Lower lobe of right lung (tissue), 2 donors: ENCODE measurements at regions not wholly inside any gene's neighbourhood (a gene's known extent, or its start where the extent isn't known, plus 50 kb on each side); places are given as distances from the start of the nearest gene placed in this dataset.

Source experiments
- ATAC-seq, 2 donors: fragments of 200-7000 bp; cut with Tn5 transposase; one replicate each; pipeline ENCODE4 v1.9.1; 2020 to 2022; ENCODE audit warnings: mild to moderate bottlenecking in 2 of 2, moderate library complexity in 2 of 2
- DNase-seq: peaks from one replicate; pipeline ENCODE4 v3.0.0-alpha.2; 2020
- H3K27ac ChIP-seq: fragments of 200-600 bp; one replicate; pipeline ENCODE4 v1.8.0; 2022
- H3K27me3 ChIP-seq: fragments of 200-600 bp; one replicate; pipeline ENCODE4 v1.8.0; 2022; ENCODE audit warnings: low read depth
- H3K36me3 ChIP-seq: fragments of 200-600 bp; one replicate; pipeline ENCODE4 v1.8.0; 2022; ENCODE audit warnings: mild to moderate bottlenecking
- H3K4me1 ChIP-seq: fragments of 200-600 bp; one replicate; pipeline ENCODE4 v1.8.0; 2022
- H3K4me3 ChIP-seq: fragments of 200-600 bp; one replicate; pipeline ENCODE4 v1.8.0; 2022; ENCODE audit warnings: mild to moderate bottlenecking
- H3K9me3 ChIP-seq: fragments of 200-600 bp; one replicate; pipeline ENCODE4 v1.8.0; 2022
- intact Hi-C: fragments of 100-400 bp; cut with DNase I; formaldehyde crosslinking; loops from one replicate; pipeline ENCODE4 v1.11.0; 2022
- TF ChIP-seq, protein P1 (sequence below): fragments of 200-600 bp; IDR thresholded peaks from one replicate; pipeline ENCODE4 v1.8.0; 2022; ENCODE audit warnings: antibody characterized with exemption, mild to moderate bottlenecking
- donor health status: DM: no; HTN: yes; CAD: no; lungs with severe emphysema.

DNA sequence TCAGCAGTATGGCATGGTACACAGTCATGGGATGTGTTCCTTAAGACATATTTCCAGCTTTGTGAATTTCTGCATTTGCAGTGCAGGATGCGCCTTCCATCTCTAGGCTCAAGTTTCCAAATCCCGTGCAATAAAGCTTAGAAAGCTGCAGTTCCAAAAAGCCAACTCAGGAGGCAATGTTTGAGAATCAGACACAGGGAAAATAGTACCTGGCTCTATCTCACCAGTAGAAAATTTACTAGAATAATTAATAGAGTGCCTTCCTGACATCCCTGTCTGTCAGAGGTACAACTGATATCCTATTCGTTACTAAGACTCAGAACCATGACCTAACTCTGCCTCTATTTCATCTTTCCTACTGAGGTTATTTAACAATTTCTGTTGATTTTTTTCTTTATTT is 1333.0 kb downstream of the PCDH19 start:
- Histone ChIP-seq H3K4me3 (no peak overlapping the region), H3K36me3 (no peaks in the 10 kb centered on the region), H3K27ac (no peak overlapping the region), H3K9me3 (no peaks in the 10 kb centered on the region), H3K27me3 (no peaks in the 10 kb centered on the region), H3K4me1 (no peaks in the 10 kb centered on the region)
- TF ChIP-seq, protein P1, sequence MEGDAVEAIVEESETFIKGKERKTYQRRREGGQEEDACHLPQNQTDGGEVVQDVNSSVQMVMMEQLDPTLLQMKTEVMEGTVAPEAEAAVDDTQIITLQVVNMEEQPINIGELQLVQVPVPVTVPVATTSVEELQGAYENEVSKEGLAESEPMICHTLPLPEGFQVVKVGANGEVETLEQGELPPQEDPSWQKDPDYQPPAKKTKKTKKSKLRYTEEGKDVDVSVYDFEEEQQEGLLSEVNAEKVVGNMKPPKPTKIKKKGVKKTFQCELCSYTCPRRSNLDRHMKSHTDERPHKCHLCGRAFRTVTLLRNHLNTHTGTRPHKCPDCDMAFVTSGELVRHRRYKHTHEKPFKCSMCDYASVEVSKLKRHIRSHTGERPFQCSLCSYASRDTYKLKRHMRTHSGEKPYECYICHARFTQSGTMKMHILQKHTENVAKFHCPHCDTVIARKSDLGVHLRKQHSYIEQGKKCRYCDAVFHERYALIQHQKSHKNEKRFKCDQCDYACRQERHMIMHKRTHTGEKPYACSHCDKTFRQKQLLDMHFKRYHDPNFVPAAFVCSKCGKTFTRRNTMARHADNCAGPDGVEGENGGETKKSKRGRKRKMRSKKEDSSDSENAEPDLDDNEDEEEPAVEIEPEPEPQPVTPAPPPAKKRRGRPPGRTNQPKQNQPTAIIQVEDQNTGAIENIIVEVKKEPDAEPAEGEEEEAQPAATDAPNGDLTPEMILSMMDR, result no peak
- DNase-seq (no peak), ATAC-seq (no peak)
- intact Hi-C loops, result no loop called here

DNA sequence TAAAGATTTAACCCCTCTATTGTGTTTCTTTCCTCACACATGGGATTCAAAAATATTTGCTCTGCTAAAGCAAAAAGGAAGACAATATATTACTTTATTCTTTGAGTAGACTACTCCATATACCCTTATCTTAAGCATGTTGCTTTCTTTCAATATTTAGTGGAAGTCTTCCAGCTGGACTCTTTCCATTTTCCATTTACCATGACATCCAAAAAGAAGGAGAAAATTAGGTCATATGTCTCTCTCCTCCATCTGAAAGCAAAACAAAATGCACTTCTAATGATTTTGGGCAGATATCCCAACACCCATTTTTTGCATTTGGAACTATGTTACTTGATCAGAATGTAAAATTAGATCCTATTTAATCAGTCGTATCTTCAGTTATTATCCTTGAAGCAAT is 1336.5 kb downstream of the PCDH19 start:
- ATAC-seq (no peak), DNase-seq (no peak)
- Histone ChIP-seq H3K36me3 (no peaks in the 10 kb centered on the region), H3K27me3 (no peaks in the 10 kb centered on the region), H3K27ac (no peak overlapping the region), H3K4me3 (no peak overlapping the region), H3K4me1 (no peaks in the 10 kb centered on the region), H3K9me3 (no peaks in the 10 kb centered on the region)
- intact Hi-C loops, result no loop called here
- TF ChIP-seq, protein P1, result no peak

DNA sequence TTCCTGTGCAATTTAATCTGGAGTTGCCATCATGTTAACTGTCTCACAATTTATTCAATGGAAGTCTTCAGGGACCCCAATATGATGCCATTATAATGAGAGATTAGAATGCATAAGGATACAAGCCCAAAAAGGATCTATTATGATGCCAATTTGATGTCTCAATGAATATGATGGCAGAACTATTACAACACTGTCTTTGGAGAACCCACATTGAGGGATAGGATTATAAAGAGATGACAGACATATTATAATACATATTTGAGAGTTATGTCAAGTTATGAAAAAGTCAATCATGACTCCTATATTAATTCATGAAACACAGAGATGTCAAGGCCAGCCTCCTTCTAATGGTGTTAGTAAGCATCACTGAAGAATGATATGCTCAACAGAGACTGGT is 1358.4 kb downstream of the PCDH19 start:
- no peaks in the 10 kb centered on the region for H3K9me3 ChIP-seq
- DNase-seq (no peak), ATAC-seq (no peak)
- intact Hi-C loops, result no loop called here
- H3K36me3 ChIP-seq, result no peaks in the 10 kb centered on the region
- TF ChIP-seq, protein P1, result no peak
- H3K4me1 ChIP-seq, result no peaks in the 10 kb centered on the region
- no peak overlapping the region for H3K4me3 ChIP-seq
- no peak overlapping the region for H3K27ac ChIP-seq
- no peaks in the 10 kb centered on the region for H3K27me3 ChIP-seq

DNA sequence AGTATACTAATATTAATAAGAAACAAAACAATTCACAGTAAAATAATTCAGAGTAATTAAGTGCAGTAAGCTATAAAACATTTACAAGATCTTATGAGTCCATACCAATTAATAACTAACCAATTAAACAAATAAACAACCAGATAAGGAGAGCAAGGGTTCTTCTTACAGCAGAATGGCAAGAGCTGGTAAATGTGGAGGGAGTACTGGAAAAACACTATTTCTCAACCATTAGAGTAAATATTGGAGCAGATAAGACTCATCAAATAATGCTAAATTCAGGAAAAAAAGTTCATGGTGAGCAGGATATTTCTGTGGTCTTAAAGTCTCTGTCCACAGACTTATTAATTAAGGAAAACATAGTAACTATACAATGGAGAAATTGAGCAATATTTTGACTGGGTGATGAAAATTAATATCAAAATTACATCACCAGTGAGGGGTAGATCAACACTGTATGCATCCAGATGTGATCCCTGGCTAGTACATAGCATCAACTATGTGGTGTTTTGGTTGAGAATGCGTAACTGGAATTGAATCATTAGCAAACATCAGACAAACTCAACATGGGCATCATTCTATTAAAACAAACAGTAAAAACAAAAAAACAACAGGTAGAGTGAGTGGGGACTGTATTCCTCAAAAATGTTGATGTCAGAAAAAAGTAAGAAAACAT is 1376.7 kb downstream of the PCDH19 start:
- TF ChIP-seq, protein P1, result no peak
- no peaks in the 10 kb centered on the region for H3K4me1 ChIP-seq
- H3K4me3 ChIP-seq, result no peak overlapping the region
- no peak for ATAC-seq
- intact Hi-C loops, result no loop called here
- no peak overlapping the region for H3K27ac ChIP-seq
- DNase-seq, result no peak
- H3K9me3 ChIP-seq, result no peaks in the 10 kb centered on the region
- no peaks in the 10 kb centered on the region for H3K36me3 ChIP-seq
- H3K27me3 ChIP-seq, result no peaks in the 10 kb centered on the region

DNA sequence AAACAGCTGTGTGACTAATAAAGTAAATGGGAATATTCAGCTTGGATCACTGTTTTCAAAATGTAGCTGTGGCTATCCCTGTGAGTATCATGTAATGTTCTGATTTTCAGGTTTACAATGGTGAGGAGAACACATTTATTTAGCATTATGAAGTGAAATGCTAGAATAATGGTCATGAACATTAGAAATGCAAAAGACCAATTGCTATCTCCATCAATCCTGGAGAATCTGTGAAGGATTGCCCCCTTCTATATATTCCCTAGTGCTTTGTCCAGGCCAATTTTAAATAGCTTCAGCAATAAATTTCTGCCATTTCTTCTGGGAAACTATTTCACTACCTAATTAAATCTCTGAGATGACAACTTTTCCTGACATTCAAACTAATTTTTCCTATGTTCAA is 1399.1 kb downstream of the PCDH19 start:
- no peaks in the 10 kb centered on the region for H3K27me3 ChIP-seq
- intact Hi-C loops, result no loop called here
- no peaks in the 10 kb centered on the region for H3K4me1 ChIP-seq
- H3K4me3 ChIP-seq, result no peak overlapping the region
- TF ChIP-seq, protein P1, result no peak
- H3K36me3 ChIP-seq, result no peaks in the 10 kb centered on the region
- ATAC-seq (no peak), DNase-seq (no peak)
- no peak overlapping the region for H3K27ac ChIP-seq
- H3K9me3 ChIP-seq, result no peaks in the 10 kb centered on the region

DNA sequence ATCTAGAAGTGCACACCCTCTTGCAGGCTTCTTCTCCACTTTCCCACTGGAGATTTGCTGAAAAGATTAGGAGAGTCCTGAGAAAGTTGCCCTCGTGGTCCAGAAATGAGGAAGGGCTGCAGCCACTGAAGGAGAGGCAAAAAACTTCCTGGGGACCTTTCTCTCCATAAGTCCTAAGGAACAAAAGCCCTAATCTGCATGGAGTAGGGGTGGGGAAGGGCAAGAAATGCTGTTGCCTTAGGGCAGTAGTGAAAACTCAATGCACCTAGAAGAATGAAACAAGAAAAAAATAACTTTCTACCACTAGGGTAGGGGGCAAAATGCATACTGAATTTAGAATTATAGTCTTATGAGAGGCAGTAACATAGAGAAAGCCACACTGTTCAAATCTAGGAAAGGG is 1408.8 kb downstream of the PCDH19 start:
- Histone ChIP-seq H3K36me3 (no peaks in the 10 kb centered on the region), H3K4me1 (no peaks in the 10 kb centered on the region), H3K27ac (no peak overlapping the region), H3K9me3 (no peaks in the 10 kb centered on the region), H3K27me3 (no peaks in the 10 kb centered on the region), H3K4me3 (no peak overlapping the region)
- intact Hi-C loops, result no loop called here
- no peak for ATAC-seq
- no peak for DNase-seq
- TF ChIP-seq, protein P1, result no peak
